Pancreas (tissue), 10 donors: ENCODE measurements at regions not wholly inside any gene's neighbourhood (a gene's known extent, or its start where the extent isn't known, plus 50 kb on each side); places are given as distances from the start of the nearest gene placed in this dataset.

ENCODE experiments used
- ATAC-seq, 4 donors: fragments of 200-7000 bp; cut with Tn5 transposase; one replicate each; pipeline versions ENCODE4 v1.8.0 to v1.9.1; 2020; ENCODE audit warnings: mild to moderate bottlenecking in 4 of 4, moderate library complexity in 4 of 4
- DNase-seq, 6 donors: peaks; one replicate each; pipeline ENCODE4 v3.0.0-alpha.2; 2020
- FAIRE-seq: peaks from 2 replicates; lab custom pipeline; 2012; peaks lifted over from hg19 to GRCh38; lab: Jason Lieb, UNC
- H3K27ac ChIP-seq, 4 donors: fragments of 200-600 bp; sonication (generic); 1 replicate in 3 of 4; 2 replicates in 1 of 4; pipeline versions ENCODE4 v1.5.0 to v1.8.0; 2020
- H3K27me3 ChIP-seq, 4 donors: fragments of 200-600 bp; one replicate each; pipeline ENCODE4 v1.8.0; 2021
- H3K36me3 ChIP-seq, 3 donors: fragments of 200-600 bp; sonication (generic) in 1 of 3; one replicate each; pipeline versions ENCODE4 v1.5.0 to v1.8.0; 2020 to 2021
- H3K4me1 ChIP-seq, 3 donors: fragments of 200-600 bp; one replicate each; pipeline ENCODE4 v1.8.0; 2021
- H3K4me3 ChIP-seq, 4 donors: fragments of 200-600 bp; sonication (generic) in 2 of 4; one replicate each; pipeline versions ENCODE4 v1.5.0 to v1.8.0; 2020 to 2021
- H3K9me3 ChIP-seq, 4 donors: fragments of 200-600 bp; one replicate each; pipeline ENCODE4 v1.8.0; 2021
- CTCF ChIP-seq, 4 donors: fragments of 200-600 bp; sonication (generic) in 3 of 4; IDR thresholded peaks; one replicate each; pipeline versions ENCODE4 v1.5.0 to v1.8.0; 2021; ENCODE audit warnings: antibody characterized with exemption in 4 of 4
- WGBS, 2 donors: extraction: QIAGEN DNeasy Blood & Tissue Kit; methylation state at CpG; one replicate each; pipeline ENCODE4 v1.1.7; 2013; 5-methylcytosine and 5-hydroxymethylcytosine counted together
- intact Hi-C, 3 donors: fragments of 100-400 bp; cut with DNase I; formaldehyde crosslinking; loops; one replicate each; pipeline versions ENCODE4 v1.11.1 to v1.14.2; 2022
- donor health status: healthy with polysubstance abuse.
- donor health status: DM: no; HTN: no; CAD: no; lungs with moderate emphysema.
- donor health status: DM: no; HTN: no; CAD: no.
- donor health status: control.
- donor health status: control.
- donor health status: Bipolar disorder and iron deficiency.
- donor health status: DM: yes; HTN: yes; CAD: no.
- donor health status: DM: no; HTN: no; CAD: no.
- donor health status: DM: no; HTN: no; CAD: no.
- donor health status: DM: yes; HTN: yes; CAD: no.

DNA sequence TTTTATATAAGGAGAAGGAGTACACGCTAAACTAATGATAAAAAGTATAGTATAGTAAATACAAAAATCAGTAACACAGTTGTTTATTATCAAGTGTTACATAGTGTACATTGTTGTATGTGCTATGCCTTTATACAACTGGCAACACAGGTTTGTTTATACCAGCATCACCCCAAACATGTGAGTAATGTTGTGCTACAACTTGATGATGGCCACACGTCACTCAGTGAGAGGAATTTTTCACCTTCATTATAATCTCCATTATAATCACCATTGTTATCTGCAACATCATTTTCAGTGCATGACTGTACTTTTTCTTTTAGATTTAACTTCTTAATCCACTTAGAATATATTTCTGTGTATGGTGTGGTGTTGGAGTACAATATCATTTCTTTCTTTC is 204.0 kb upstream of the CTNNB1 start:
- no peak for ATAC-seq
- intact Hi-C loops: no loop called here
- WGBS, 2 donors: 87 to 91% methylated on average over 2 of the region's 2 CpGs

GRCh38 chr3:40996382-40996781 is 202.9 kb upstream of the CTNNB1 start:
- Histone ChIP-seq H3K4me1 (no peaks in the 10 kb centered on the region), H3K4me3 (no peak overlapping the region), H3K27me3 (no peaks in the 10 kb centered on the region), H3K27ac (no peak overlapping the region), H3K36me3 (no peaks in the 10 kb centered on the region), H3K9me3 (no peaks in the 10 kb centered on the region)
- intact Hi-C loops: no loop called here
- no peak for DNase-seq
- no peak for FAIRE-seq
- 49 to 51% methylated on average over 5 of the region's 5 CpGs for WGBS, 2 donors
- no peak for ATAC-seq
- TF ChIP-seq CTCF (IDR thresholded peaks at IDR 0.05): no peak

More for the DNA sequence above, 204.0 kb upstream of the CTNNB1 start:
- no peaks in the 10 kb centered on the region for H3K9me3 ChIP-seq
- no peaks in the 10 kb centered on the region for H3K4me1 ChIP-seq
- no peaks in the 10 kb centered on the region for H3K27me3 ChIP-seq
- DNase-seq (no peak), FAIRE-seq (no peak)
- no peak for TF ChIP-seq CTCF (IDR thresholded peaks at IDR 0.05)
- no peak overlapping the region for H3K4me3 ChIP-seq
- no peaks in the 10 kb centered on the region for H3K36me3 ChIP-seq
- no peak overlapping the region for H3K27ac ChIP-seq

- ATAC-seq (no peak), DNase-seq (no peak), FAIRE-seq (no peak)
- WGBS, 2 donors: 69 to 90% methylated on average over 6 of the region's 6 CpGs
- no peaks in the 10 kb centered on the region for H3K9me3 ChIP-seq
- H3K27me3 ChIP-seq: no peaks in the 10 kb centered on the region
- H3K27ac ChIP-seq: no peak overlapping the region
- H3K36me3 ChIP-seq: no peaks in the 10 kb centered on the region
- no peaks in the 10 kb centered on the region for H3K4me1 ChIP-seq
- intact Hi-C loops: no loop called here
- no peak for TF ChIP-seq CTCF (IDR thresholded peaks at IDR 0.05)
- no peak overlapping the region for H3K4me3 ChIP-seq
Measured at GRCh38 chr3:40996827-40997710, 202.2 kb upstream of the CTNNB1 start.

DNA sequence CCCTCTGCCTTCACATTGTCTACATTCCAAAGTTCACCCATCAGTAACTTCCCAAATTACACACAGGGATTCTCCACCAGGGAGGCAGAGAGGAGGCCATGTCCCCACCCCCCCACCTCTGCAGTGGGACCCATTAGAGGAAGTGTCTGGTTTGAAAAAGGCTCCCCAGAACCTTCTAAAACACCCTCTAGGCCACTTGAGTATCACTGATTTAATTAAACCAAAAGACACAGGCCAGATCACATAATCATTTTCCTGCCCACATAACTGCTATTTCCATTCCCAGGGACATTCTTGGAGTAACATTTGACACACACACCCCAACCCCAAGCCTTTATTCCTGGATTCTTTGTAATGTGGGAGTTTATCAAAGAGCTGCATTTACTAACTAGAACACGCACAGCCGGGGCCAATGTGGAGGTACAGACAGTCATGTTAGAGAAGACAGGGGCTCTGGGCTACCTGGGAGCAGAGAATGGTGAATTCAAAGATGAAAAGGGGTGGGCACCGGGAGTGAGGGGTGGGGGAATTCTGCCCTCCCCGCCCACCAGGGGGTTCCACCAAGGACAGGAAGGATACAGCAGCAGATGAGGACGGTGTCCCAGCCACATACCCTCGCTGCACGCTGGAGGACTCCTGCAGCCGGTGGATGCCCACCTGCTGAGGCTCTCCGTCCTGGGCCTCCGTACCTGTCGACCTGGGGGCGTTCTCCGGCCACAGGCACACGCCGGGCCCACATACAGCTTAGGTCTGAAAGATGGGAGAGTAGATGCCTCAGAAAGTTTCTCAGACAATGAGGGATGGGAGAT is 201.4 kb upstream of the CTNNB1 start:
- no peak for TF ChIP-seq CTCF (IDR thresholded peaks at IDR 0.05)
- Histone ChIP-seq H3K4me1 (no peaks in the 10 kb centered on the region), H3K36me3 (no peaks in the 10 kb centered on the region), H3K27me3 (no peaks in the 10 kb centered on the region), H3K27ac (no peak overlapping the region), H3K9me3 (no peaks in the 10 kb centered on the region), H3K4me3 (no peak overlapping the region)
- DNase-seq: peak in 1 of 6 donors; percentile 28
- ATAC-seq: no peak
- intact Hi-C loops: no loop called here
- FAIRE-seq: no peak
- WGBS, 2 donors: 84% methylated on average over 15 of the region's 15 CpGs
